ENCODE measurements at regions not wholly inside any gene's neighbourhood (a gene's known extent, or its start where the extent isn't known, plus 50 kb on each side); places are given as distances from the start of the nearest gene placed in this dataset.

DNA sequence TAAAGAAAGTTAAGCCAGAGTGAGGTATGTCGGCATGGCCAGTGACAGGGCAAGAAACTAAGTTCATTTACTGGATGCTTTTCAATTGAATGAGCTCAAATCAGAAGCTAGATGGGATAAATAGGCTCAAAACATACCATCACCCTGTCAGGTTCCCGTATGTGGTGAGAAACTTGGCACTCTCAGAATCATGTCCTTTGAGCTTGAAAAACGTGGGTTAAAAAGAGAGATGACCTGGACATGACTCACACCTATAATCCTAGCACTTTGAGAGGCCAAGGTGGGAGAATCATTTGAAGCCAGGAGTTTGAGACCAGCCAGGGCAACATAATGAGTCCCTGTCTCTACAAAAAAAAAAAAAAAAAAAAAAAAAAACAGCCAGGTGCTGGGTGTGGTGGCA lies 121.7 kb upstream of the RGMB start:
- DNase-seq (ENCODE audit: low spot score): no peak
- no peak for TF ChIP-seq CTCF (IDR thresholded peaks at IDR 0.05; ENCODE audit: extremely low read depth, missing control alignments)

DNA sequence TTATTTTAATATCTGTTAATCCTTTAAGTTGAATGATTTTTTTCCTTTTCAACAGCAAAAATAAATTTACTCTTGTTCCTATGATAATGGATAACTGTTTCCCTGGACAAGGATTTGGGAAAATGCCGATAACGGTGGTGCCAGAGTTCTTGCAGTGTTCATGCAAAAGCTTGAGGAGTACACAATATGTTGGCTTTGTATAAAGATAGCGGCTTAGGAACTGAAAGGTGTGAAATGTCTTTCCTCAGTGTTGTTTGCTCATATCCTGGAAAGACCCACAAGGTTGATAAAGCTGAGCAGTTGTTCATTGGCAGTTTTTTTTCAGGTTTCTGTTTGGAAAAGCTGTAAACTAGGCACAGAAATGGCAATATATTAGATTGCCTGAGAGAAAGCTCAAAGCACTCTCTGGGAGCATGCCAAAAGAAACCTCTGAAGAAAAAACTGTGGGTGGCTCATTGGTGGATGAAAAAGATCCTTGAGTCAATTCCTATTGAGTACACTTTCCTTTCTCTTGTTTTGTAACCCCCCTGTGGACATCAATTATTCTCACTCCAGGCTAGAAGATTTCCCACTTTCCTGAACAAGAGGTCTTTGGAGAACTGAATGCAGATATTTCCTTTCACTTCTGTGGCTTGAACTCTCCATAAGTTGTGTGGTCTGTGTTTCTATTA lies 117.2 kb upstream of the RGMB start:
- no peak for DNase-seq (ENCODE audit: low spot score)
- no peak for TF ChIP-seq CTCF (IDR thresholded peaks at IDR 0.05; ENCODE audit: extremely low read depth, missing control alignments)

GRCh38 chr5:98656796-98657195 lies 116.7 kb upstream of the RGMB start:
- TF ChIP-seq CTCF (IDR thresholded peaks at IDR 0.05; ENCODE audit: extremely low read depth, missing control alignments): no peak
- no peak for DNase-seq (ENCODE audit: low spot score)

DNA sequence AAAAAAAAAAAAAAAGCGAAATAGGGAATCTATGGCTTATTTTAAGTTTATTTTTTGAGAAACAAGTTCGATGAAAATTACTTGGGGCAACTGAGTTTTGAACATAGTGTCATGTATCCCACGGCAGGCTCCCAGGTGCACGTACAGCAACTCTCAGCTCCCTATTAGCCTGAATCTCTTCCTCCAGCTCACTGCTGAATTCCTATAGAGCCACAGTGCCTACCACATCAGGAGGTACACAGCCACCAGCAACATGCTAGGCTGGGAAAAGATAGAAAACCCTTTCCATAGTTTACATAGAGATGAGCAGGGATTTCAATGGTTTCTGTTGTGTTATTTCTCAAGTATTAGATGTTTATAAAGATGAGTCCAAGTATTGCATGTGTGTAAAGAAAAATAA lies 115.9 kb upstream of the RGMB start:
- TF ChIP-seq CTCF (IDR thresholded peaks at IDR 0.05; ENCODE audit: extremely low read depth, missing control alignments): no peak
- DNase-seq (ENCODE audit: low spot score): no peak

DNA sequence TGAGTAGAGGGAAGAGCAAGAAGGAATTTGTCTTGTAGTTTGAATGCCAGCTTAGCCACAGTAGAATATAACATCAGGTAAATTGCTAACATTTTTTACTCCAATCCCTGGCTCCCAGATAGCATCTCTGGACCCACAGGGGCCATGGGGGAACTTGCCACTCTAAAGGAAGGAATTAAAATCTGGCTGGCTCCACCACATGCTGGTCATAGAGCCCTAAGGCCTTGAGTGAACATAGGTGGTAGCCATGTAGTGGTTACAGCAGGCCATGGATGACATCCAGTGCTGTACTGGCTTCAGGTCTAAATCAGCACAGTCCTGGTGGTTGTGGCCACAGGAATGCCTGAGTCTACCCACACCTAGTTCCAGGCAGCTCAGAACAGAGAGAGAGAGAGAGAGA lies 109.9 kb upstream of the RGMB start:
- no peak for TF ChIP-seq CTCF (IDR thresholded peaks at IDR 0.05; ENCODE audit: extremely low read depth, missing control alignments)

DNA sequence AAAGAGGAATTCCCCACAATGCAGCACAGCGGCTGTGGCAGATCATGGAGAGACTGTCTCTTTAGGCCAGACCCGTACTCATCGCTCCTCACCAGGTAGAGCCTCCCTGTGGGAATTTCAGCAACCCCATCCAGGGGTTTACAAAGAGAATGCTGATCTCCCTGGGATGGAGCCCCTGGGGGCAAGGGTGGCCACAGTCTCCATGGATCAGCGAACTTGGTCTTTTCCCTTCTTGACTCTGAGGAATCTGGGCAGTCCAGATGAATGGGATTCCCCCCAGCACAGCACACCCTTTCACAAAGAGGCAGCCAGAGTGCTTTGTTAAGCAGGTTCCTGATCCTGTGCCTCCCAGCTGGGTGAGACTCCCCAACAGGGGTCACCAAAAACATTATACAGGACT lies 108.7 kb upstream of the RGMB start:
- no peak for DNase-seq (ENCODE audit: low spot score)

More for the DNA sequence above, 109.9 kb upstream of the RGMB start:
- no peak for DNase-seq (ENCODE audit: low spot score)

GRCh38 chr5:98679963-98680362 lies 93.5 kb upstream of the RGMB start:
- no peak for DNase-seq (ENCODE audit: low spot score)
- no peak for TF ChIP-seq CTCF (IDR thresholded peaks at IDR 0.05; ENCODE audit: extremely low read depth, missing control alignments)

More for the DNA sequence above, 108.7 kb upstream of the RGMB start:
- no peak for TF ChIP-seq CTCF (IDR thresholded peaks at IDR 0.05; ENCODE audit: extremely low read depth, missing control alignments)

Measured in GM20000 (cell line).